ENCODE measurements at regions not wholly inside any gene's neighbourhood (a gene's known extent, or its start where the extent isn't known, plus 50 kb on each side); places are given as distances from the start of the nearest gene placed in this dataset.

DNA sequence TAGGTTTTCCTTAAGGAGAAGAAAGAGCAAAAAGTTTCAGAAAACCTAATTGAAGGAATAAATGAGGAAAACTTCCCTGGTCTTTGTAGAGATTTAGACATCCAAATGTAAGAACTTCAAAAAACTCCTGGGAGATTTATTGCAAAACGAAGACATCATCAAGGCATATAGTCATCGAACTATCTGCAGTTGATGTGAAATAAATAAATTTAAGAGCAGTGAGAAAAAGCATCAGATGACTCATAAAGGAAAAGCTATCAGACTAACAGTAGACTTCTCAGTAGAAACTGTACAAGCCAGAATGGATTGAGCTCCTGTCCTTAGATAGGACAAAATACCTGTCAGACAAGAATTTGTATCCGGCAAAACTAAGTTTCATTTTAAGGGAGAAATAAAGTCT lies 569.4 kb upstream of the ADAMTS5 start:
- Mint-ChIP-seq H3K4me1 (no peaks in the 10 kb centered on the region), H3K27me3 (ENCODE audit: low read depth, poor library complexity) (no peaks in the 10 kb centered on the region), H3K9me3 (no peaks in the 10 kb centered on the region), H3K36me3 (ENCODE audit: low read depth) (no peaks in the 10 kb centered on the region), H3K27ac (no peak overlapping the region), H3K4me3 (no peak overlapping the region)
- TF ChIP-seq, protein P1, sequence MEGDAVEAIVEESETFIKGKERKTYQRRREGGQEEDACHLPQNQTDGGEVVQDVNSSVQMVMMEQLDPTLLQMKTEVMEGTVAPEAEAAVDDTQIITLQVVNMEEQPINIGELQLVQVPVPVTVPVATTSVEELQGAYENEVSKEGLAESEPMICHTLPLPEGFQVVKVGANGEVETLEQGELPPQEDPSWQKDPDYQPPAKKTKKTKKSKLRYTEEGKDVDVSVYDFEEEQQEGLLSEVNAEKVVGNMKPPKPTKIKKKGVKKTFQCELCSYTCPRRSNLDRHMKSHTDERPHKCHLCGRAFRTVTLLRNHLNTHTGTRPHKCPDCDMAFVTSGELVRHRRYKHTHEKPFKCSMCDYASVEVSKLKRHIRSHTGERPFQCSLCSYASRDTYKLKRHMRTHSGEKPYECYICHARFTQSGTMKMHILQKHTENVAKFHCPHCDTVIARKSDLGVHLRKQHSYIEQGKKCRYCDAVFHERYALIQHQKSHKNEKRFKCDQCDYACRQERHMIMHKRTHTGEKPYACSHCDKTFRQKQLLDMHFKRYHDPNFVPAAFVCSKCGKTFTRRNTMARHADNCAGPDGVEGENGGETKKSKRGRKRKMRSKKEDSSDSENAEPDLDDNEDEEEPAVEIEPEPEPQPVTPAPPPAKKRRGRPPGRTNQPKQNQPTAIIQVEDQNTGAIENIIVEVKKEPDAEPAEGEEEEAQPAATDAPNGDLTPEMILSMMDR (IDR thresholded peaks at IDR 0.05), result no peak
- DNase-seq, result no peak

GRCh38 chr21:27535188-27535587 lies 568.3 kb upstream of the ADAMTS5 start:
- H3K27ac Mint-ChIP-seq, result no peak overlapping the region
- TF ChIP-seq, protein P1 (IDR thresholded peaks at IDR 0.05), result no peak
- no peaks in the 10 kb centered on the region for H3K4me1 Mint-ChIP-seq
- H3K27me3 Mint-ChIP-seq (ENCODE audit: low read depth, poor library complexity), result no peaks in the 10 kb centered on the region
- H3K36me3 Mint-ChIP-seq (ENCODE audit: low read depth), result no peaks in the 10 kb centered on the region
- DNase-seq, result no peak
- H3K9me3 Mint-ChIP-seq, result no peaks in the 10 kb centered on the region
- no peak overlapping the region for H3K4me3 Mint-ChIP-seq

- Mint-ChIP-seq H3K36me3 (ENCODE audit: low read depth) (no peaks in the 10 kb centered on the region), H3K9me3 (no peaks in the 10 kb centered on the region), H3K4me3 (no peak overlapping the region), H3K27ac (no peak overlapping the region), H3K4me1 (no peaks in the 10 kb centered on the region), H3K27me3 (ENCODE audit: low read depth, poor library complexity) (no peaks in the 10 kb centered on the region)
- no peak for DNase-seq
- TF ChIP-seq, protein P1 (IDR thresholded peaks at IDR 0.05), result no peak
Measured at GRCh38 chr21:27534206-27534605, 567.3 kb upstream of the ADAMTS5 start.

DNA sequence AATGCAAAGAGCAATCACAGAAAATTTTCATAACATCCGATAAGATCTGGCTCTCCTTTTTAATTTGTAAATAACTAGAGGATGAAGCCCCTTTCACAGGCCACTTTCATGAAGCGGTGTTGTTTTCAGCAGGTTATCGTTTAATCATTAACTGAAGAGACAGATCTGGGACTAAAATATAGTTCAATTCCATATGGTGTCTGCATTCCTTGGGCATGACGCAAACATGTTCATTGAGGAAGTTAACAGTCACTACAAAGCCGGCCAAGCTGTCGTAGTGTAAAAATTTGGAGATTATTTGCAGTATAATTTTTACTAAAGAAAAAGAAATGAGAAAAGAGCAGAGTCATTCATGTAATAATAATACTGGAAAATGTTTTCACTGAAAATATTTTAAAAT lies 565.2 kb upstream of the ADAMTS5 start:
- no peak for DNase-seq
- Mint-ChIP-seq H3K27ac (no peak overlapping the region), H3K4me1 (no peaks in the 10 kb centered on the region), H3K36me3 (ENCODE audit: low read depth) (no peaks in the 10 kb centered on the region), H3K4me3 (no peak overlapping the region), H3K9me3 (no peaks in the 10 kb centered on the region), H3K27me3 (ENCODE audit: low read depth, poor library complexity) (peaks cover 6% of the 10 kb centered on the region)
- TF ChIP-seq, protein P1 (IDR thresholded peaks at IDR 0.05), result no peak

DNA sequence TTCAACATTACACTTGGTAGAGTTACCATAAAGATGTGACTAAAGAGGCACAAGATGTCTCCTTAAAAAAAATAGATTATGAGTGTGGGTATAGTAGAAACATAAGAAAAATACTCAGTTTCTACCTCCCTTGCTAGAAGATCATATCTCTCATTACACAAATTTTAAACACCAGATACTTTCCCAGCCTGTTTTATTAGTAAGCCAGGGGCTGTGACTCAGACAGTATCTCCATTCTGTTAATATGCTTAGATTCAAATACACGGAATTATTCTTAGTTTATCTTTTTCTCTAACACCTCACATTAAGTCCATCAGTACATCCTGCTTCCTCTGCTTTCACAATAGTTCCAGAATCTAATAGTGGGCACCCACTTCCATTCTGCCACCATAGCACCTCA lies 561.8 kb upstream of the ADAMTS5 start:
- Mint-ChIP-seq H3K4me3 (no peak overlapping the region), H3K27ac (no peak overlapping the region), H3K4me1 (no peaks in the 10 kb centered on the region), H3K9me3 (no peaks in the 10 kb centered on the region), H3K36me3 (ENCODE audit: low read depth) (no peaks in the 10 kb centered on the region), H3K27me3 (ENCODE audit: low read depth, poor library complexity) (peaks cover 6% of the 10 kb centered on the region)
- TF ChIP-seq, protein P1 (IDR thresholded peaks at IDR 0.05), result no peak
- no peak for DNase-seq

- no peak for DNase-seq
Measured at GRCh38 chr21:27526451-27526850, 559.6 kb upstream of the ADAMTS5 start.

More at GRCh38 chr21:27526451-27526850, 559.6 kb upstream of the ADAMTS5 start:
- Mint-ChIP-seq H3K4me1 (no peaks in the 10 kb centered on the region), H3K9me3 (peaks cover 12% of the 10 kb centered on the region), H3K27ac (no peak overlapping the region), H3K36me3 (ENCODE audit: low read depth) (no peaks in the 10 kb centered on the region), H3K27me3 (ENCODE audit: low read depth, poor library complexity) (peaks cover 6% of the 10 kb centered on the region), H3K4me3 (no peak overlapping the region)
- TF ChIP-seq, protein P1 (IDR thresholded peaks at IDR 0.05), result no peak

Measured in nephron progenitor cell (in vitro differentiated cells).